Stimulated activated CD4-positive, alpha-beta T cell treated with anti-CD3 and anti-CD28 coated beads, Interleukin-4, amount 100 ng/mL, for 4 hours (primary cell): ENCODE measurements at regions not wholly inside any gene's neighbourhood (a gene's known extent, or its start where the extent isn't known, plus 50 kb on each side); places are given as distances from the start of the nearest gene placed in this dataset.

ENCODE experiments used
- DNase-seq, 2 experiments: peaks; one replicate each; pipeline ENCODE4 v3.0.0-alpha.2; 2020

GRCh38 chr9:99282406-99282805 is 60.3 kb downstream of the SEC61B start:
- DNase-seq, result no peak

- no peak for DNase-seq
Observed at GRCh38 chr9:99285965-99286364, 63.9 kb downstream of the SEC61B start.

- DNase-seq, result no peak
Observed at GRCh38 chr9:99286536-99286935, 64.5 kb downstream of the SEC61B start.

- no peak for DNase-seq
Observed at GRCh38 chr9:99287641-99288040, 65.6 kb downstream of the SEC61B start.

GRCh38 chr9:99288830-99289229 is 66.7 kb downstream of the SEC61B start:
- no peak for DNase-seq

GRCh38 chr9:99294850-99295461 is 72.9 kb downstream of the SEC61B start:
- DNase-seq, result no peak

- DNase-seq, result peak; percentile 21 to 31
Observed at GRCh38 chr9:99296291-99296951, 74.3 kb downstream of the SEC61B start.

- no peak for DNase-seq
Observed at GRCh38 chr9:99298614-99299013, 76.5 kb downstream of the SEC61B start.

GRCh38 chr9:99299211-99300102 is 77.4 kb downstream of the SEC61B start:
- DNase-seq, result no peak

- DNase-seq, result no peak
Observed at GRCh38 chr9:99300103-99300439, 78.0 kb downstream of the SEC61B start.

- no peak for DNase-seq
Observed at GRCh38 chr9:99300603-99301002, 78.5 kb downstream of the SEC61B start.

GRCh38 chr9:99303177-99303576 is 81.1 kb downstream of the SEC61B start:
- DNase-seq, result no peak

- DNase-seq, result no peak
Observed at GRCh38 chr9:99305124-99305523, 83.0 kb downstream of the SEC61B start.

- no peak for DNase-seq
Observed at GRCh38 chr9:99305820-99306811, 84.0 kb downstream of the SEC61B start.

- DNase-seq, result no peak
Observed at GRCh38 chr9:99307851-99308250, 85.8 kb downstream of the SEC61B start.

- no peak for DNase-seq
Observed at GRCh38 chr9:99309141-99309939, 87.3 kb downstream of the SEC61B start.

- DNase-seq, result no peak
Observed at GRCh38 chr9:99312736-99313135, 90.7 kb downstream of the SEC61B start.

- DNase-seq, result no peak
Observed at GRCh38 chr9:99319048-99319447, 97.0 kb downstream of the SEC61B start.

GRCh38 chr9:99322299-99322698 is 100.2 kb downstream of the SEC61B start:
- no peak for DNase-seq

GRCh38 chr9:99326112-99326916 is 104.2 kb downstream of the SEC61B start:
- DNase-seq, result no peak

- DNase-seq, result no peak
Observed at GRCh38 chr9:99326917-99327189, 104.8 kb downstream of the SEC61B start.
